ENCODE measurements at regions not wholly inside any gene's neighbourhood (a gene's known extent, or its start where the extent isn't known, plus 50 kb on each side); places are given as distances from the start of the nearest gene placed in this dataset.

DNA sequence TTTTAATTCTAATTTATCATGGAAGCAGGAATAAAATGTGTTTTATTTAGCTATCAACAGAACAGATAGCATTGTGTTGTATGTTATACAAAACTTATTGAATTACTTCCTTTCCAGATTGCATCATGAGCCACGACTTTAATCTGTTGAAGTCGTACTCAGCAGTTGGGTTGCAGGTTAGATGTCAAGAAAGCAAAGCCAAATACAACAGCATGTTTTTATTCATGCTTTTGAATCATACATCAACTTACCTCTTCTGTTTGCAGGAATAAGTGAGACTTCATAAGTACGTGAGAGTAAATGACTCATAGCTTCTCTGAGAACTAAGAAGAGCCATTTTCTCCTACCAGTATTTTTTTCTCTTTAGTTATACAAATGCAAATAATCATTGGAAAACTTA, 110.8 kb upstream of the ADGRL4 start (continued):
- TF ChIP-seq, protein P1, sequence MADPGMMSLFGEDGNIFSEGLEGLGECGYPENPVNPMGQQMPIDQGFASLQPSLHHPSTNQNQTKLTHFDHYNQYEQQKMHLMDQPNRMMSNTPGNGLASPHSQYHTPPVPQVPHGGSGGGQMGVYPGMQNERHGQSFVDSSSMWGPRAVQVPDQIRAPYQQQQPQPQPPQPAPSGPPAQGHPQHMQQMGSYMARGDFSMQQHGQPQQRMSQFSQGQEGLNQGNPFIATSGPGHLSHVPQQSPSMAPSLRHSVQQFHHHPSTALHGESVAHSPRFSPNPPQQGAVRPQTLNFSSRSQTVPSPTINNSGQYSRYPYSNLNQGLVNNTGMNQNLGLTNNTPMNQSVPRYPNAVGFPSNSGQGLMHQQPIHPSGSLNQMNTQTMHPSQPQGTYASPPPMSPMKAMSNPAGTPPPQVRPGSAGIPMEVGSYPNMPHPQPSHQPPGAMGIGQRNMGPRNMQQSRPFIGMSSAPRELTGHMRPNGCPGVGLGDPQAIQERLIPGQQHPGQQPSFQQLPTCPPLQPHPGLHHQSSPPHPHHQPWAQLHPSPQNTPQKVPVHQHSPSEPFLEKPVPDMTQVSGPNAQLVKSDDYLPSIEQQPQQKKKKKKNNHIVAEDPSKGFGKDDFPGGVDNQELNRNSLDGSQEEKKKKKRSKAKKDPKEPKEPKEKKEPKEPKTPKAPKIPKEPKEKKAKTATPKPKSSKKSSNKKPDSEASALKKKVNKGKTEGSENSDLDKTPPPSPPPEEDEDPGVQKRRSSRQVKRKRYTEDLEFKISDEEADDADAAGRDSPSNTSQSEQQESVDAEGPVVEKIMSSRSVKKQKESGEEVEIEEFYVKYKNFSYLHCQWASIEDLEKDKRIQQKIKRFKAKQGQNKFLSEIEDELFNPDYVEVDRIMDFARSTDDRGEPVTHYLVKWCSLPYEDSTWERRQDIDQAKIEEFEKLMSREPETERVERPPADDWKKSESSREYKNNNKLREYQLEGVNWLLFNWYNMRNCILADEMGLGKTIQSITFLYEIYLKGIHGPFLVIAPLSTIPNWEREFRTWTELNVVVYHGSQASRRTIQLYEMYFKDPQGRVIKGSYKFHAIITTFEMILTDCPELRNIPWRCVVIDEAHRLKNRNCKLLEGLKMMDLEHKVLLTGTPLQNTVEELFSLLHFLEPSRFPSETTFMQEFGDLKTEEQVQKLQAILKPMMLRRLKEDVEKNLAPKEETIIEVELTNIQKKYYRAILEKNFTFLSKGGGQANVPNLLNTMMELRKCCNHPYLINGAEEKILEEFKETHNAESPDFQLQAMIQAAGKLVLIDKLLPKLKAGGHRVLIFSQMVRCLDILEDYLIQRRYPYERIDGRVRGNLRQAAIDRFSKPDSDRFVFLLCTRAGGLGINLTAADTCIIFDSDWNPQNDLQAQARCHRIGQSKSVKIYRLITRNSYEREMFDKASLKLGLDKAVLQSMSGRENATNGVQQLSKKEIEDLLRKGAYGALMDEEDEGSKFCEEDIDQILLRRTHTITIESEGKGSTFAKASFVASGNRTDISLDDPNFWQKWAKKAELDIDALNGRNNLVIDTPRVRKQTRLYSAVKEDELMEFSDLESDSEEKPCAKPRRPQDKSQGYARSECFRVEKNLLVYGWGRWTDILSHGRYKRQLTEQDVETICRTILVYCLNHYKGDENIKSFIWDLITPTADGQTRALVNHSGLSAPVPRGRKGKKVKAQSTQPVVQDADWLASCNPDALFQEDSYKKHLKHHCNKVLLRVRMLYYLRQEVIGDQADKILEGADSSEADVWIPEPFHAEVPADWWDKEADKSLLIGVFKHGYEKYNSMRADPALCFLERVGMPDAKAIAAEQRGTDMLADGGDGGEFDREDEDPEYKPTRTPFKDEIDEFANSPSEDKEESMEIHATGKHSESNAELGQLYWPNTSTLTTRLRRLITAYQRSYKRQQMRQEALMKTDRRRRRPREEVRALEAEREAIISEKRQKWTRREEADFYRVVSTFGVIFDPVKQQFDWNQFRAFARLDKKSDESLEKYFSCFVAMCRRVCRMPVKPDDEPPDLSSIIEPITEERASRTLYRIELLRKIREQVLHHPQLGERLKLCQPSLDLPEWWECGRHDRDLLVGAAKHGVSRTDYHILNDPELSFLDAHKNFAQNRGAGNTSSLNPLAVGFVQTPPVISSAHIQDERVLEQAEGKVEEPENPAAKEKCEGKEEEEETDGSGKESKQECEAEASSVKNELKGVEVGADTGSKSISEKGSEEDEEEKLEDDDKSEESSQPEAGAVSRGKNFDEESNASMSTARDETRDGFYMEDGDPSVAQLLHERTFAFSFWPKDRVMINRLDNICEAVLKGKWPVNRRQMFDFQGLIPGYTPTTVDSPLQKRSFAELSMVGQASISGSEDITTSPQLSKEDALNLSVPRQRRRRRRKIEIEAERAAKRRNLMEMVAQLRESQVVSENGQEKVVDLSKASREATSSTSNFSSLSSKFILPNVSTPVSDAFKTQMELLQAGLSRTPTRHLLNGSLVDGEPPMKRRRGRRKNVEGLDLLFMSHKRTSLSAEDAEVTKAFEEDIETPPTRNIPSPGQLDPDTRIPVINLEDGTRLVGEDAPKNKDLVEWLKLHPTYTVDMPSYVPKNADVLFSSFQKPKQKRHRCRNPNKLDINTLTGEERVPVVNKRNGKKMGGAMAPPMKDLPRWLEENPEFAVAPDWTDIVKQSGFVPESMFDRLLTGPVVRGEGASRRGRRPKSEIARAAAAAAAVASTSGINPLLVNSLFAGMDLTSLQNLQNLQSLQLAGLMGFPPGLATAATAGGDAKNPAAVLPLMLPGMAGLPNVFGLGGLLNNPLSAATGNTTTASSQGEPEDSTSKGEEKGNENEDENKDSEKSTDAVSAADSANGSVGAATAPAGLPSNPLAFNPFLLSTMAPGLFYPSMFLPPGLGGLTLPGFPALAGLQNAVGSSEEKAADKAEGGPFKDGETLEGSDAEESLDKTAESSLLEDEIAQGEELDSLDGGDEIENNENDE (IDR thresholded peaks at IDR 0.05; ENCODE audit: insufficient replicate concordance, low read length), result no peak
- TF ChIP-seq SIX5 (IDR thresholded peaks at IDR 0.05; ENCODE audit: low read depth, low read length), result no peak
- no peak for TF ChIP-seq EZH2 (IDR thresholded peaks at IDR 0.05; ENCODE audit: low read depth, low read length, severe bottlenecking)
- TF ChIP-seq BCL11A (IDR thresholded peaks at IDR 0.05; ENCODE audit: low read depth in 2 of 2, low read length in 2 of 2), result no peak

Measured in H1 (cell line).